GM12872 (cell line): ENCODE measurements at regions not wholly inside any gene's neighbourhood (a gene's known extent, or its start where the extent isn't known, plus 50 kb on each side); places are given as distances from the start of the nearest gene placed in this dataset.

Source experiments
- TF ChIP-seq, protein P1 (sequence below): IDR thresholded peaks from 3 replicates; pipeline ENCODE4 v1.5.1; 2011; ENCODE audit warnings: low read depth, mild to moderate bottlenecking, low read length, moderate library complexity; ENCODE audit not compliant: insufficient read depth

DNA sequence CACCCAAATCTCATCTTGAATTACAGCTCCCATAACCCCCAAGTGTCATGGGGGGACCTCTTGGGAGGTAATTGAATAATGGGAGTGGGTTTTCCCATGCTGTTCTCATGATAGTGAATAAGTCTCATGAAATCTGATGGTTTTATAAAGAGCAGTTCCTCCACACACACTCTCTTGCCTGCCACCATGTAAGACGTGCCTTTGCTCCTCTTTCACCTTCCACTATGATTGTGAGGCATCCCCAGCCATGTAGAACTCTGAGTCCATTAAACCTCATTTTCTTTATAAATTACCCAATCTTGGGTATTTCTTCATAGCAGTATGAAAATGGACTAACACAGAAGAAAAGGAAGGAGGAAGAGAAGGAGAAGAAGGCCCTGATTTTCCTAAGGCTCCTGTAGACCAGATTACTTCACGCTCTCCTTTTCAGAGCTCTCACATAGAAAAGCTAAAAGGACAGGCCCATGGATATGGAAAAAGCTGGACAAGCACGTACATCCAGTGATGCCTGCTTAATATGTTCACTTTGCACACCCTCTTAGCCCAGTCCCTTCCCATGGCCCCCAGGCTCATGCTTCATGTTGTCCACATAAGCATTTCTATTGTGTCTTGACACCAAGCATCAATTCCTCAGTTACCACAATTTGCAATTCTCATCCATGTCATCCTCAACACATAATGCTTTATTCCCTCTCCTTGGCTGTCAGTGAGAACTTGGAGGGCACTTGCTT lies 354.8 kb downstream of the CD83 start:
- TF ChIP-seq, protein P1, sequence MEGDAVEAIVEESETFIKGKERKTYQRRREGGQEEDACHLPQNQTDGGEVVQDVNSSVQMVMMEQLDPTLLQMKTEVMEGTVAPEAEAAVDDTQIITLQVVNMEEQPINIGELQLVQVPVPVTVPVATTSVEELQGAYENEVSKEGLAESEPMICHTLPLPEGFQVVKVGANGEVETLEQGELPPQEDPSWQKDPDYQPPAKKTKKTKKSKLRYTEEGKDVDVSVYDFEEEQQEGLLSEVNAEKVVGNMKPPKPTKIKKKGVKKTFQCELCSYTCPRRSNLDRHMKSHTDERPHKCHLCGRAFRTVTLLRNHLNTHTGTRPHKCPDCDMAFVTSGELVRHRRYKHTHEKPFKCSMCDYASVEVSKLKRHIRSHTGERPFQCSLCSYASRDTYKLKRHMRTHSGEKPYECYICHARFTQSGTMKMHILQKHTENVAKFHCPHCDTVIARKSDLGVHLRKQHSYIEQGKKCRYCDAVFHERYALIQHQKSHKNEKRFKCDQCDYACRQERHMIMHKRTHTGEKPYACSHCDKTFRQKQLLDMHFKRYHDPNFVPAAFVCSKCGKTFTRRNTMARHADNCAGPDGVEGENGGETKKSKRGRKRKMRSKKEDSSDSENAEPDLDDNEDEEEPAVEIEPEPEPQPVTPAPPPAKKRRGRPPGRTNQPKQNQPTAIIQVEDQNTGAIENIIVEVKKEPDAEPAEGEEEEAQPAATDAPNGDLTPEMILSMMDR, result no peak

DNA sequence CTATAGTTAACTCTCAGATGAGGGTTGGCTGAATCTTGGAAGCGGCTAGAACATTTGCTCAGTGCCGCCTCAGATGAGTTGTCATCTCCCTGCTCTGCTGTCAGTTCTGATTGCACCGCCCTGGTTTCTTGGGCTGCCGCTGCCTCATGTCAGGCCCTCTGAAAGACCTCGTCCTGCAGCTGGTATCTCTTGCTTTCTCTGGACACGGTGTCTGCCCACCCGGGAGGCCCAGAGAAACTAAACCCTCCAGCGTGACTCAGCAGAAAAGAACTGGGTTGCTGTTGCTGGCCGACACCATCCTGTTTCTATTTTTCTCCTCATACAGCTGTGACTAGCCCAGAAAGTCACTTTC lies 355.4 kb downstream of the CD83 start:
- TF ChIP-seq, protein P1, result no peak

DNA sequence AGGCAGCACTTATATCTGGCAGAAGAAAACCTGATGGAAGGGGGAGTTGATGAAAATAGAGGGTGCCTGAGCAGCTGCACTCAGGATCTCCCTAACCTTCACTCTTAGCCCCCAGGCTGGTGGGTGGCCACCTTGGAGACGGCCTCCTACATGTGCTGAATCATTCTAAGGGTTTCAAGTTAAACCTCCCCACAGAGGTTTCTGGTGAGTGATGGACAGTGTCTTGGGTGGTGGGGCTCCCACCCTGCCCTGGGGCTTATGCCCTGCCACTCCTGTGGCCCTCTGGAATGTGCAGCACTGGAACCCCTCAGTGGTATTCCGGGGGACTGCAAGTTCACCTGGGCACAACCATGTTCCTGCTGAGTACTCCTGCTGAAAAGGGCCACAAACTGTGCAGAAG lies 357.2 kb downstream of the CD83 start:
- TF ChIP-seq, protein P1, result no peak

DNA sequence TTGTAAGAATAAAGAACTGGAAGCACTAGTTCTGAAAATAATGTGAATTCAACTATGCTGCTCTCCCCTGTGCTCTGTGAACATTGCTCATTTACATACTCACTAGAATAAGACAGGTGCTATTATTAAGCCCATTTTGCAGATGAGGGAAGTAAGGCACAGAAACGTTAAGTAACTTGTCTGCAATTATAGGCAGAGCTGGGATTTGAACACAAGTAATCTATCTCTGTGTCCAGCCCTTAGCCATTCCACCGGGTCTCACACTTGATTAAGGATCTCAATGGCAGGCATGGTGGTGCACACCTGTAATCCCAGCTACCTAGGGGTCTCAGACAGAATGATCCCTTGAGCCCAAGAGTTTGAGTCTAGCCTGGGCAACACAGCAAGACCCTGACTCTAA lies 357.7 kb downstream of the CD83 start:
- TF ChIP-seq, protein P1, result no peak

DNA sequence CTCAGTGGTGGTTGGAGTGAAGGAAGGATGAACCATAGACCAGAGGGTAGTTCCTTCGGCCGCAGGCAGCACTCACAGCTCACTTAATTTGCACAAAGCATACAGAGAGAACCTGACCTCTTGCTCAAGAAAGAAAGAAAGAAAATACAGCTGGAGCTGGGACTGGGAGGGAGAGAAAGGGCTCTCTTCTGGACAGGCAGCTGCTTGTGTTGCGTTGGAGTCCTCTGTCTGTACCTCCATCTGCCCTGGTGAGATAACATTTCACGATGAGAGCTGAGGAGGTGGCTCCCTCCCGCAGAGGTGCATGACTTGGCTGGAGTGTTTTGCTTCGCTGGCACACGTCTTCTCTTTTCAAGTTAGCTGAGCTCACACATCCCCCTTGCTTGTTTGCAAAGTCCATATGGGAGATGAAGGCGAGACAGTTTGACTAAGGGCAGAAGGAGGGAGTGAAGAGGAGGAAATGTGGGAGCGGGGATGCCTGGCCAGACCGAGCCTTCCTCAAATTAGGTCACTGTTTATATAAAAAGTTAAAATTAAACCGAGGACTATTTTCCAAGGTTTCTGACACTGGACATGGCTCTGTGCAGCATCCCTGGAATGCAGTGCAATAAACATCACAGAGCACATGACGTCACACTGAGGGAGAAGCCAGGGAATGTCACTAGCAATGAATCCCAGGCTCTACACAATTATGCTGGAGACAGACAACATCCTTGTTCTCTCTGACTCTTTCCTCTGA lies 359.4 kb downstream of the CD83 start:
- TF ChIP-seq, protein P1, result no peak

DNA sequence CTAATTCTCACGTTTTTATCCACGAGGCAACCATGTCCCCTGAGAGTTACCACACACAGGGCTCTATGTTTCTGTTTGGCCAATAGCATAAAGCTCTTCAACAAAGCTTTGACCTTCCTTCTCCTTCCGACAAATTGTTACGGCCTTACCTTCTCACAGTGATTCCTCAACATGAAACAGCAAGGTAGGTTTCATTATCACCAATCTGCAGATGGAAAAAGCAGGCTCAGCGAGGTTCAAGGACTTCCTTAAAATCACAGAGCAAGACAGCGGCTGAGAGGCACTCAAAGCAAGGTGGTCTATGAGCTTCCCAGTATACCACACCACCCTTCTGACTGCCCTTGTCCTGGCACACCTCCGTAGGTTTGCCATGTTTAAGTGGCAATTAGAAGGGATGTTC lies 360.0 kb downstream of the CD83 start:
- TF ChIP-seq, protein P1, result no peak

DNA sequence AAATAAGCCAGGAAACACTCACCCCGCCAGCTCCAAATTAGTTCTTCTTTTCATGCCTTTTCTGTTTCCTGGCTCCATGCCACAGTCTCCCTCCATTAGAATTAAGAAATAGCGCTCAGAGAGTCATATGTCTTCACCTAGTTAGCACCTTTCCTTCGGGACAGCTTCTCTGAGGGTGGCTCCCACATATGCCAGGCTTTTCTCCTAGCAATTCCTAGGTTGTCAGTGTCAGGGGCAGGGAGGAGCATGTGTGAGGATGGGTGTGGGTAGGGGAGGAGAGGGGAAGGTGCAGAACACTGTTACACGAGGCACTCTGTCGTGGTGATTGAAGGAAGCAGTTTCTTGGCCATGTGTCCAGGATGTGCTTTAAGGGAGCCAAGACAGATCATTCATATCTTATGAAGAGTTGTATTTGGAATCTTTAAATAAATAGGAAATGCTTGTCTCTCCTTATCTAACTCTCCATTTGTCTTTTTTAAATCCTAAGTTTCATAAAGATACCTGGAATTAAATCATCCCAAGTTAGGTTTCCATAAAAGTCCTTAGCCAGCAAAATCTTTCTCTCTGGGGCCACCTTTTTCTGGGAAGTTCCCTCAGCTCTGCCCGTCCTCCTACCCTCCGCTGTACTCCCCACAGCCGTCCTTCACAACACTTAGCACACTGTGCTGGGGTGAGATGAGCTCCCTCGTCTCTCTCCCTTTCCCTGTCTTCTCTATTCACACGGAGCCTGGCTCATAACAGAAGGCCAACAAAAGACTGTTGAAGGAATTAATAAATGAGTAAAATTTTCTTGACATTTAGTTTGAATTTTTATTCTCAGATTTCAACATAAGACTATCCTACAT lies 361.0 kb downstream of the CD83 start:
- TF ChIP-seq, protein P1, result no peak
